ENCODE measurements at regions not wholly inside any gene's neighbourhood (a gene's known extent, or its start where the extent isn't known, plus 50 kb on each side); places are given as distances from the start of the nearest gene placed in this dataset.

DNA sequence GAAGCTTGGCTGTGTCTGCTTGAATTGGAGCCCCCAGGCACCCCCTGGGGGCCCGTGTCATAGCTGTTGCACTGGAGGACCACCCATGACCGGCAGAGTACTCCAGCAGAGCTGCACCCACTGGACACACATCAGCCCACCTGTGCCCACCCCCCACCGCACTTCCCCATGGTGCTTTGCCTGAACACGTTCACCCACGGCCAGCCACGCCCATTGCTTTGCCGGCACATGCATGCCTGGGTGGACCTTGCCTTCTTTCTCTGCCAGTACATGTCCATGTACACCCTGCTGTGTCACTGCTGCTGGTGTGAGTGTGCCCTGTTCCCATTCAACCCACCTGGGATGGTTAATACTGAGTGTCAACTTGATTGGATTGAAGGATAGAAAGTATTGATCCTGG, 88.7 kb downstream of the SAMD9 start:
- TF ChIP-seq, protein P1, sequence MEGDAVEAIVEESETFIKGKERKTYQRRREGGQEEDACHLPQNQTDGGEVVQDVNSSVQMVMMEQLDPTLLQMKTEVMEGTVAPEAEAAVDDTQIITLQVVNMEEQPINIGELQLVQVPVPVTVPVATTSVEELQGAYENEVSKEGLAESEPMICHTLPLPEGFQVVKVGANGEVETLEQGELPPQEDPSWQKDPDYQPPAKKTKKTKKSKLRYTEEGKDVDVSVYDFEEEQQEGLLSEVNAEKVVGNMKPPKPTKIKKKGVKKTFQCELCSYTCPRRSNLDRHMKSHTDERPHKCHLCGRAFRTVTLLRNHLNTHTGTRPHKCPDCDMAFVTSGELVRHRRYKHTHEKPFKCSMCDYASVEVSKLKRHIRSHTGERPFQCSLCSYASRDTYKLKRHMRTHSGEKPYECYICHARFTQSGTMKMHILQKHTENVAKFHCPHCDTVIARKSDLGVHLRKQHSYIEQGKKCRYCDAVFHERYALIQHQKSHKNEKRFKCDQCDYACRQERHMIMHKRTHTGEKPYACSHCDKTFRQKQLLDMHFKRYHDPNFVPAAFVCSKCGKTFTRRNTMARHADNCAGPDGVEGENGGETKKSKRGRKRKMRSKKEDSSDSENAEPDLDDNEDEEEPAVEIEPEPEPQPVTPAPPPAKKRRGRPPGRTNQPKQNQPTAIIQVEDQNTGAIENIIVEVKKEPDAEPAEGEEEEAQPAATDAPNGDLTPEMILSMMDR (IDR thresholded peaks at IDR 0.05) = no peak
- no peak for TF ChIP-seq POLR2A (IDR thresholded peaks at IDR 0.05)
